HEK293 (cell line): ENCODE measurements at regions not wholly inside any gene's neighbourhood (a gene's known extent, or its start where the extent isn't known, plus 50 kb on each side); places are given as distances from the start of the nearest gene placed in this dataset.

Experiments used
- IKZF3 ChIP-seq: fragments of 450-650 bp; IDR thresholded peaks from 2 replicates; pipeline ENCODE4 v1.5.0; 2018; ENCODE audit warnings: missing biosample characterization, mild to moderate bottlenecking, missing genetic modification characterization, moderate library complexity
- TCF7L2 ChIP-seq: IDR thresholded peaks from 2 replicates; pipeline ENCODE4 v1.6.1; 2011; ENCODE audit warnings: low read depth, mild to moderate bottlenecking, inconsistent platforms, low read length, moderate library complexity, borderline replicate concordance
- YY1 ChIP-seq: fragments of 450-650 bp; formaldehyde crosslinking; IDR thresholded peaks from 2 replicates; pipeline ENCODE4 v1.5.1; 2018; ENCODE audit warnings: missing biosample characterization, missing genetic modification characterization
- ZBTB20 ChIP-seq: fragments of 450-650 bp; formaldehyde crosslinking; IDR thresholded peaks from 2 replicates; pipeline ENCODE4 v1.5.1; 2016; ENCODE audit warnings: missing biosample characterization, missing genetic modification characterization
- ZNF335 ChIP-seq: fragments of 450-650 bp; formaldehyde crosslinking; conservative IDR thresholded peaks from 2 replicates; pipeline ENCODE4 v1.5.1; 2016; ENCODE audit warnings: missing biosample characterization, missing genetic modification characterization
- ZNF404 ChIP-seq: fragments of 450-650 bp; formaldehyde crosslinking; IDR thresholded peaks from 2 replicates; pipeline ENCODE4 v1.5.1; 2017; ENCODE audit warnings: missing biosample characterization, missing genetic modification characterization
- ZNF626 ChIP-seq: fragments of 450-650 bp; sonication (Bioruptor Pico); formaldehyde crosslinking; IDR thresholded peaks from 2 replicates; pipeline ENCODE4 v1.5.1; 2018; ENCODE audit warnings: missing biosample characterization, missing genetic modification characterization, inconsistent platforms
- ZNF777 ChIP-seq: fragments of 450-650 bp; formaldehyde crosslinking; IDR thresholded peaks from 2 replicates; pipeline ENCODE4 v1.5.1; 2017; ENCODE audit warnings: missing biosample characterization, missing genetic modification characterization, borderline replicate concordance

DNA sequence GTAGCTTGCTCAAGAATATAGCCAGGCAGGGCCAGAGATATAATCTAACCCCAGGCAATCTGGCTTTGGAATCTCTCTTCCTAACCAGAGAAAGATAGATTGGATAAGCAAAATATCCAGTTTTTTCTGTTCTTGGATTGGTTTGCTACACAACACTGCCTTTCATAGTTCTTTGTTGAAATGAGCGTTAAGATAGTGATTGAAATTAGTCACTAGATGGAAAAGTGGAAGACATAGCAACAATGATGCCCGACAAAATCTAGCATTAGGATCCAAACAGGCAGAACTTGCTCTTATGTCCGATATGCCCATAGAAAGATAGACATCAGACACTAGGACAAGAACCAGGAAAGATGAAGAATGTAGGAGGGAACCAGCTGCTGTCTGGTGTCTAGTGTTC is 77.3 kb upstream of the COL8A1 start:
- TF ChIP-seq ZNF626: no peak
- TF ChIP-seq ZNF404: no peak
- no peak for TF ChIP-seq IKZF3 (tag by site-specific recombination)
- TF ChIP-seq ZNF335: no peak
- TF ChIP-seq YY1 (tag by site-specific recombination): no peak
- no peak for TF ChIP-seq ZBTB20
- no peak for TF ChIP-seq TCF7L2
- TF ChIP-seq ZNF777 (tag by site-specific recombination): no peak
